ENCODE measurements at regions not wholly inside any gene's neighbourhood (a gene's known extent, or its start where the extent isn't known, plus 50 kb on each side); places are given as distances from the start of the nearest gene placed in this dataset.

- TF ChIP-seq FOXM1 (IDR thresholded peaks at IDR 0.05; ENCODE audit: borderline replicate concordance, low read depth) (no peak), EP300 (IDR thresholded peaks at IDR 0.05; ENCODE audit: borderline replicate concordance) (no peak), RAD21 (IDR thresholded peaks at IDR 0.05; ENCODE audit: low read depth) (no peak), MAX (IDR thresholded peaks at IDR 0.05) (no peak), REST (IDR thresholded peaks at IDR 0.05; ENCODE audit: low read depth) (no peak), CREB1 (IDR thresholded peaks at IDR 0.05; ENCODE audit: low read depth) (no peak), TAF1 (IDR thresholded peaks at IDR 0.05; ENCODE audit: low read depth) (no peak), NFIC (IDR thresholded peaks at IDR 0.05) (no peak), CEBPB (IDR thresholded peaks at IDR 0.05) (no peak), YY1 (IDR thresholded peaks at IDR 0.05; ENCODE audit: low read depth) (no peak), EGR1 (IDR thresholded peaks at IDR 0.05) (no peak), TCF12 (IDR thresholded peaks at IDR 0.05; ENCODE audit: low read depth) (no peak)
These were observed 607.7 kb upstream of the TENM4 start for GRCh38 chr11:80048513-80048912.

All from Ishikawa (cell line).